PC-9 (cell line): ENCODE measurements at regions not wholly inside any gene's neighbourhood (a gene's known extent, or its start where the extent isn't known, plus 50 kb on each side); places are given as distances from the start of the nearest gene placed in this dataset.

Experiments used
- EZH2 ChIP-seq: fragments of 200-600 bp; sonication (generic); IDR thresholded peaks from 2 replicates; pipeline ENCODE4 v1.8.0; 2017; ENCODE audit warnings: antibody characterized with exemption, low read depth
- TF ChIP-seq, protein P1 (sequence below): fragments of 200-600 bp; sonication (generic); conservative IDR thresholded peaks from 2 replicates; pipeline ENCODE4 v1.6.1; 2017; ENCODE audit warnings: mixed run types, antibody characterized with exemption, mild to moderate bottlenecking, moderate library complexity

DNA sequence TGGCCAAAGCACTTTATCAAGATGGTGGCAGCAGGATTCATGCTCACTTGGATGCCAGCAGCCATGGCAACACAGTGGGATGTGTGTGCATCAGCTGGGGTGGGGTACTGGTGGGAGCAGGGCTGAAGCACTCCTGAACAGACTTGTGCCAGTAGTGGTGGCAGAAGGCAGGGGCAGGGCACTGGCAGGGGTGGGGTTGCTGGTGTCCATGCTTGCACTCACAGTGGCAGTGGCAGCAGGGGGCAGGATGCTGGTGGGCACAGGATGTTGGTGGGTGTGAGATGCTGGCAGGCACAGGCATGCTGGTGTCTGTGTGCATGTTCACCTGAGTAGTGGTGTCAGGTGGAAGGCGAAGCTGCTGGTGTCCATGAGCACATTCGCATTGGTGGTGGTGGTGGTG is 161.0 kb upstream of the PMFBP1 start:
- TF ChIP-seq, protein P1, sequence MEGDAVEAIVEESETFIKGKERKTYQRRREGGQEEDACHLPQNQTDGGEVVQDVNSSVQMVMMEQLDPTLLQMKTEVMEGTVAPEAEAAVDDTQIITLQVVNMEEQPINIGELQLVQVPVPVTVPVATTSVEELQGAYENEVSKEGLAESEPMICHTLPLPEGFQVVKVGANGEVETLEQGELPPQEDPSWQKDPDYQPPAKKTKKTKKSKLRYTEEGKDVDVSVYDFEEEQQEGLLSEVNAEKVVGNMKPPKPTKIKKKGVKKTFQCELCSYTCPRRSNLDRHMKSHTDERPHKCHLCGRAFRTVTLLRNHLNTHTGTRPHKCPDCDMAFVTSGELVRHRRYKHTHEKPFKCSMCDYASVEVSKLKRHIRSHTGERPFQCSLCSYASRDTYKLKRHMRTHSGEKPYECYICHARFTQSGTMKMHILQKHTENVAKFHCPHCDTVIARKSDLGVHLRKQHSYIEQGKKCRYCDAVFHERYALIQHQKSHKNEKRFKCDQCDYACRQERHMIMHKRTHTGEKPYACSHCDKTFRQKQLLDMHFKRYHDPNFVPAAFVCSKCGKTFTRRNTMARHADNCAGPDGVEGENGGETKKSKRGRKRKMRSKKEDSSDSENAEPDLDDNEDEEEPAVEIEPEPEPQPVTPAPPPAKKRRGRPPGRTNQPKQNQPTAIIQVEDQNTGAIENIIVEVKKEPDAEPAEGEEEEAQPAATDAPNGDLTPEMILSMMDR = no peak
- no peak for TF ChIP-seq EZH2
